GM20431 (cell line): ENCODE measurements at regions not wholly inside any gene's neighbourhood (a gene's known extent, or its start where the extent isn't known, plus 50 kb on each side); places are given as distances from the start of the nearest gene placed in this dataset.
"Not testable (repeated sequence)": the region's sequence is repeated elsewhere in the genome, so short reads cannot be mapped to it uniquely, and the experiment has no call there.

Experiments used
- in situ Hi-C: fragments of 300-500 bp; cut with MseI, MboI; formaldehyde crosslinking; loops from one replicate; pipeline ENCODE4 v1.15.0; 2020; ENCODE audit warnings: low sequenced_read_pairs; ENCODE audit not compliant: unreplicated experiment

DNA sequence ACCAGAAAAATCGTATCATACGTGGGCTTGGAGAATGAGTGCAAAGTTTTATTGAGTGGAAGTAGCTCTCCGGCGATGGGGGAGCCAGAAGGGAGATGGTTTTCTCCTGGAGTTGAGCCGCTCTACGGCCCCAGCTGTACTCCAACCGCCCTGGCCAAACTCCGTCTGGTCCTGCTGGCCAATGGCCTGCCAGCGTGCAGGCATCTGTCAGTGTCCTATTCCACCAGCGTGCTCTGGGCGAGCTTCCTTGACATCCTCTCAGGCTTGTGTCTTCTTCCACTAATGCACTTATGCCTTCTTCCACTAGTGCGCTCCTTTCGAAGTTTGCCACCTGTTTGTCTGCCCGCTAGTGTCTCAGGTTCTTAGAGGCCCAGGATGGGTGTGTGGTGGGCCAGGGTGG, 345.5 kb upstream of the CDH19 start:
- in situ Hi-C loops = no loop called here

DNA sequence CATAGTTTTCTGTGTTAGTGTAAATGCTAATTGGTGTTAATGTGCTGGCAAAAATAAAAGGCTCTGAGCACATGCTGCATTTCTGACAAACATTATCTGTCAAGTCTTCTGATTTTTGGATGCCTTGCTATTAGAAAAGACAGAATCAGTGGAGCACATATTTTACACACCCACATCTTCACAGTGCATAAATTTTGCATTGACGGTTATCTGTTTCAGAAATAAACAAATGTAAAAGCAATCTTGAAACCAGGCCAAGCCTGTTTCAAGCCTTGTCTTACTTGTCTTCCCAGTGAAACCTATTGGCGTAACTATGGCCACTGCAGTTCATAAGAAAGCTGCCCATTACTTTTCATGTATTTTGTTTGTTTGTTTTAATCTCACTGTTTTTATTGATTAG, 333.7 kb upstream of the CDH19 start:
- in situ Hi-C loops = no loop called here

DNA sequence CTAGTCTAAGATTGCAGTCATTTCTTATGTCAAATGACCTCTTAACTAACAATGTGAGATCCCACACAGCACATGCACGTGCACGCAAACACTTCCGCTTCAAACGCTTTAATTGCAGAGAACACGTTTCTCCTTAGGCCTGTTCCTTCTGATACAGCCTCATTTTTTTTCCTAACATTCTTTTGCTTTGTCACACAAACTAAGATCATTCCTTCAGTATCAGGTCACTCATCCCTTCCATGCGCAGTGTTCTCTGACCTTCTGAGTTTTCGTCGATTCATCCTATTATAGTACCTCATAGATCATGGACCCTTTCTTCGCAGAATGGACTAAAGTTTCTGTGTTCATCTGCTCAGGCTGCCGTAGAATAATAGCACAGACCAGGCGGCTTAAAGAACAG, 327.1 kb upstream of the CDH19 start:
- in situ Hi-C loops = no loop called here

DNA sequence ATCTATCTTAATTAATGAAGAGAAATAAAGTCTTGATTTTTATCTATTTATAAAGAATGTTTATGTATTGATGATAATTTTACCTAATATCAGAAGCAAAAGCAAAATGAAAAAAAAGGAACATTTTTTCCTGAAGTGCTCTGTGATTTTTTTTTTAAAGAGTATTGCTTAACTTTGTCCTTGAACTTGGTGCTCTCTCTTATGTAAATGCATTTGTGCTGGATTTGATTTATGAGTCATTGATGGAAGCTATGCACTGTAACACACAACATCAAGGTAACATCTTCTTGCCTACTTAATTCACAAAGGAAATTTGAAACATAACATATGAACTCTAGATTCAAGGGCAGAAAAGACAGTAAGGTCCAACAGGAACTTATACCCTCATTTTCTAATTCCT, 312.9 kb upstream of the CDH19 start:
- in situ Hi-C loops = no loop called here

DNA sequence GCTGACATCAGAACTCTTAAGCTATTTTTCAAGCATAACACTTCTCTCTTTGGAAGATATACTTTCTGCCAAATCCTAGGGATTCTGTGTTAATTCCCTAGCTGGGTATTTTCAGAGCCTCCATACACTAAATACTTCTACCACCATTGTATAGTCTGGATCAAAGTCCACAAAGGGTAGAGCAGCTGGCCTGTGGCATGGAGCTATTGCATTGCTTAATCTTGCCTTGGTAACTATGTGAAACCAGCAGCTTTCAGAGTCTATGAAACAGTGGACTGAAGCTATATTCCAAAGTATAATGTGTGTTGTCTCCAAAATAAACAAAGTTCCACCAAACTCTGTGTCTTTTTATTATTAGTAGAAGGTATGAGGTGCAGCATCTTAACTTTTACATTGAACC, 296.9 kb upstream of the CDH19 start:
- in situ Hi-C loops = no loop called here

DNA sequence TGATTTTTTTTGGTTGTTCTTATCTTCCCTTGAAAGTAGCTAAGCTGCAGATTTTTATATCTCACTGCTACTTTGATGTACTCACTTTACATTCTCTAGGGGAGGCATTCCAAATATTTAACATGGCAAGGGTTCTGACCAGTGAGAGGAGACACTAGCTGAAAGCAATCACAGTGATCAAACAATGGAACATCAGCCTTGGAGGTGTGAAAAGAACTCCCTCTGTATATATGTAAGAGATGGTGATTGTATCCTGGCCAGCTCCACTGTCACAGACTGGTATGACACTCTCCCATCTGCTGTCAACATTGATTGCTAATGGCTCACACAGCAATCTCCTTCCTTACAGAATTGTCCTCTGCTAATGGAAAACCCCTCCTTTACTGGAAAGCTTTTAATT, 291.7 kb upstream of the CDH19 start:
- in situ Hi-C loops = no loop called here

DNA sequence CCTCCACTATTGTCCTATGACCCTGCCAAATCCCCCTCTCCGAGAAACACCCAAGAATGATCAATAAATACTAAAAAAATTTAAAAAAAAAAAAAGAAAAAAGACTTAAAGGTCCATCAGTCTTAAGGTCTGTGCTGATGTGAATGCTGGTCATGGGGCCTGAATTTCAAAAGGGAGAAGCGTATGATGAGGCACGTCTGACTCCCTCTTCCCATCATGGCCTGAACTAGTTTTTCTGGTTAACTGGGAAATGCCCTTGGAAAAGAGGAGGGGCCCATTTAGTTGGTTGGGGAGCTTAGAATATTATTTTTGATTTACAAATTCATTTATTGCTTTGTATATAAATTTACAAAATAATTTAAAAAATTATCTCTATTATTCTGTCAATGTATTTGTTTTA, 291.0 kb upstream of the CDH19 start:
- in situ Hi-C loops = no loop called here

DNA sequence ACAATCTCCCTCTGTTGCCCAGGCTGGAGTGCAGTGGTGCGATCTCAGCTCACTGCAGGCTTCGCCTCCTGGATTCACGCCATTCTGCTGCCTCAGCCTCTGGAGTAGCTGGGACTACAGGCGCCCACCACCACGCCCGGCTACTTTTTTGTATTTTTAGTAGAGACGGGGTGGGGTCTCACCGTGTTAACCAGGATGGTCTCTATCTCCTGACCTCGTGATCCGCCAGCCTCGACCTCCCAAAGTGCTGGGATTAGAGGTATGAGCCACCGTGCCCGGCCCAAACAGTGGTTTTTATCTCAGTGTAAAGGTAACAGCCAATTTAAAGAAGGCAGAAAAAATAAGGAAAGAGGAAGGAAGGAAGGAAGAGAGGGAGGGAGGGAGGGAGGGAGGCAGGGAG, 288.5 kb upstream of the CDH19 start:
- in situ Hi-C loops = not testable (repeated sequence)

DNA sequence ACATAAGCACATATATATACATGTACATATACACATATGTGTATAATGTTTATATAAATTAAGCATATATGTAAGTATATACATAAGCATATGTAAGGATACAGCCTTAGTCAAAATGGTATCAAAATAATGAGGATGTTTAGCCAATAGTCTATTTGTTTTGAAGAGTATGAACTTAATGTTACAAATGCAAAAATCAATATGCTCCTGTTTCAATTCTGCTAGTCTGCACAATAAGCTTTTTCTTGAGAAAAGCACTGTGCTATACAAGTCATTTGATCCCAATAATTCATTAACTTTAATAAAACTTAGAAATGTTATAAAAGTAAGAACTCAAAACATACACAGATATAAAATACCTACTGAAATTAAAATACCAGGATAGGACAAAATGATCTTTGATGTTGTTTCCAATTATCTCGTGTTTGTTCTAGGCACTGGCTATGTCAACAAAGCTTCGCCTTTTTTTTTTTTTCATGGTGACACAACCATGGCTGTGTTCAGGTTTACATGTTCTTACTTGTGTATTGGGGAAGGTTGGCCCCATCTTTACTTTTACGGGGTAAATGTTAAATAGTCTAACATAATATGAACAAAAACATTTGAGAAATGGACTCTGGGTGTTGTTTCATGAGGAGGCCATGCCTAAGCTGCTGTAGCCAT, 271.1 kb upstream of the CDH19 start:
- in situ Hi-C loops = no loop called here

DNA sequence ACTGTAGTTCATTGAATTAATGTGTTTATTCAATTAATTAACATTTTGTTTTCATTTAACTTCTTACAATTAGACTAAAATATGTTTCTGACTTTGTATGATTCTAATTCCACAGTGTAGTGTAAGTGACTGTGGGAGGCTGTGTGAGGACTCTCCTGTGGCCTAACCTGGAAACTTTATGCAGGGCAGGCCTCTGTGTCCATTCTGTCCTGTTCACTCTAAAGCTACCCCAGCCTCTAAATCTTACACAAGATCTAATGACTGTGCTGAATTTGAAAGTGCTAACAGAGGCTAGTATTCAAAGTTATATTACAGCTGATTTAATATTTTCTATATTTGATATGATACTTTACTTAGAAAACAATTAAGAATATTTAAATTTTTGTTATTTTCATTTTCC, 270.5 kb upstream of the CDH19 start:
- in situ Hi-C loops = no loop called here

DNA sequence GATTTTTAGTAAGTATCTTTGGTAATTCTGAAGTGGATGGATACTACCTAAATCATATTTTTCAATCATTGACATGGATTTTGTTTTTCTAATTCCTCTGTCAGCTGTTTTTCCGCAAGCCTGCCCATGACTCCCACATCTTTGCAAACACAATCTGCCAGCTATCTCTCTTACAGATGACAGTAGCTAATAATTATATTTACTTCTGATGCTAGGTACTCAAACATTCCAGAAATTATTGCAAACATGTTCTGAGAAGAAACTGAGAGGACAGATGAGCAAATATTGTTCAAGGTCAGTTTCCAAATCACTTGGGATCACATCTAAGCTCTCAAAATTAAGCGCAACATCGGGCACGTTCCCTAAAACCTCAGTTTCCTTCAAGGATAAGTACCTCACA, 270.0 kb upstream of the CDH19 start:
- in situ Hi-C loops = no loop called here

DNA sequence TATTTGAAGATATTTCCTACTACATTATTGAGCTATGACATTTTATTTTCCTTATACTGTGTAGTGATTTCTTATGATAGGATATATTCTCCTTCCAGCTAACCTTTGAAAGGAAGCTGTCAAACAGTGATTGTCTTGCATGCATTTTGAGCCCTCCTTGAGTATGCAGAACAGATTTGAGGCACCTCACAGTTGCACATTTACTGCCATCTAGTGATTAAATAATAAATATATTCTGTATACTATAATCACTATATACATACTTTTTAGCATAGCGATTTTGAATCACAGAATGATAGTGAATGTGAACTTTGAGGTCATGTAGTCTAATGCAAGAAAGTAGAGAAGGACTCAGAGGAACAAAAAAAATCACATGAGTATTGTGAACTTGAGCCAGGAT, 268.4 kb upstream of the CDH19 start:
- in situ Hi-C loops = no loop called here

DNA sequence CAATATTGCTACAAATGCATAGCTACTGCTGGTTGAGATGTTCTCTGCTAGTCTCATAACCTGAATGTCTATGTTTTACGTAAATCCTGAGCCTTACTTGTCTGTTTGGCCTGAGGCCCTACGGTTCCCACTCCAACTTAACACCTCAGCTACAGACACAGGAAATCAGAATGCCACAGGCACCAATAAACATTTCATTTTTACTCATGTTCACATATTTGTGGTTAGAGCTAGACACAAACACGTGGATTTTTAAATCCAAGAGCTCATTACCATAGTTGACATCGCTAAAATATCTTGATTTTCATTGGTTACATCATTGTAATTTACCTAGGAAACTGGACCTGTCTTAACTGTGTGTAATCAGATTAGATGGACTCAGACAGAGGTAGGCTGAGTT, 263.8 kb upstream of the CDH19 start:
- in situ Hi-C loops = no loop called here

DNA sequence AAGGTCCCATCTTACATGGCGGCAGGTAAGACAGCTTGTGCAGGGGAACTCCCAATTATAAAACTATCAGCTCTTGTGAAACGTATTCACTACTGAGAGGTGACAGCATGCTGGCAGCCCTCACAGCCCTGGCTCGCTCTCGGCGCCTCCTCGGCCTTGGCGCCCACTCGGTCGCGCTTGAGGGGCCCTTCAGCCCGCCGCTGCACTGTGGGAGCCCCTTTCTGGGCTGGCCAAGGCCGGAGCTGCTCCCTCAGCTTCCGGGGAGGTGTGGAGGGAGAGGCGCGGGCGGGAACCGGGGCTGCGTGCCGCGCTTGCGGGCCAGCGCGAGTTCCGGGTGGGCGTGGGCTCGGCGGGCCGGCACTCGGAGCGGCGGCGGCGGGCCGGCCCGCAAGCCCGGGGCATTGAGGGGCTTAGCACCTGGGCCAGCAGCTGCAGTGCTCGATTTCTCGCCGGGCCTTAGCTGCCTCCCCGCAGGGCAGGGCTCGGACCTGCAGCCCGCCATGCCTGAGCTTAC, 262.6 kb upstream of the CDH19 start:
- in situ Hi-C loops = not testable (repeated sequence)

DNA sequence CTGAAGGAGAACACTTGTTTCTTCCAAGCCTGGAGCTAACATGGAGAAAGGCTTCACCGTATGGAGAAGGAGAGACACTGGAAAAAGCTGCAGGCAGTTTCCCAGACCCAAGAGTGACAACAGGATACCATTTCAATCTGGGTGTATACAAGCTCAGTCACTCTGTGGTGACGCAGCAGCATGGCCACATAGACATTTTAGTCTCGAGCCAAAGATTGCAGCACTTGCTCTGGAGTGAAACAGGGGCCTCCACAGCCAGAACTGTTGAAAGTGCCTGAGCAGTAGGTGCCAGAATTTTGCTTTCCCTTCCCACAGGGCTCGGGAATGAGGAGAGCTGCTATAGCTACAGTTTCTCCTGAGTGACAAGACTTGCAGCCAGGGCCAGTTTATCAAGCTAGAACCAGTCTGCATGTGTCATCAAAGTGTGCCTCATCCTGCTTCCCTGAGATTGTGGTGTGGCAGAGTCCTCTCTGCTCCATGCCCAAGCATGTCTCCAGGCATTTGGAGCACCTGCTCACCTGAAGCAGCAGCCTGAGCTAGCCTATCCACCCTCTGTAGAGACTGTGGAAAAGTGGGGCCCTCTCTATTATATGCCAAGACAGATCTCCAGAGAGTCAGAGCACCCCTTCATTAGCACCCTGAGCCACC, 234.6 kb upstream of the CDH19 start:
- in situ Hi-C loops = no loop called here

DNA sequence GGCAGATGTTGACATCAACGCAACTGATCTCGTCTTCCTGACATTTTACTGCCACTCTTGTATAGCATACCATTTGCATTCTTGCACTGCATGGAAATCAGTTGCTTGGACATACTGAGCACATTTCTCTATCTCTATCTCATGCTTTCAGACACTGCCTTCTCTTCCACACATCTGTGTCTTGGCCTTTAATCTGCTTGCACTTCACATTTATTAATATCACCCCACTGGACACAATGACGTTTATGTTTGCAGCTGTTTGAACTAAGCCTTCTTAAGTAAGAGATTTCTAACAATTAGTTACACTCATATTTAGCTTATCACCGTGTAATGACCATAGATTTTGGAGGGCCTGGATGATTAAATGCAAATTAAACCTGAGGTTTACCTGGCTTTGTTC, 229.8 kb upstream of the CDH19 start:
- in situ Hi-C loops = no loop called here

DNA sequence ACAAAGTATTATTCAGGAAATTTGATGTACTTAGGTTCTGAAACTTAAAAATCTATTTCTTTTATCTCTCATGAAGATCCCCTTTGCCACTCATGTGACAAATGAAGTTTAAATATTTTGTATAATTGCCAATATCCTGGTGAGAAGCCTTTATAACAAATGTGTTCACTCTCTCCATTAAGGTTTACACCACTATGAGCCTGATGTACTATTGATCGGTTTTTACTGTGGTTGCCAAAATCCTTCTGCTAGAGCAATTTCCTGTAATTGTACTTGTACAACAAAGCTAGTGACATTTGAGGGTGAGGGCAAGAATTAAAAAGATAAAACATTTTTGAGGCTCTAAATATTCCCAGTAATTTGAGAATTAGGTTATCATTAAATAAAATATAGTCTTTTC, 222.3 kb upstream of the CDH19 start:
- in situ Hi-C loops = no loop called here

DNA sequence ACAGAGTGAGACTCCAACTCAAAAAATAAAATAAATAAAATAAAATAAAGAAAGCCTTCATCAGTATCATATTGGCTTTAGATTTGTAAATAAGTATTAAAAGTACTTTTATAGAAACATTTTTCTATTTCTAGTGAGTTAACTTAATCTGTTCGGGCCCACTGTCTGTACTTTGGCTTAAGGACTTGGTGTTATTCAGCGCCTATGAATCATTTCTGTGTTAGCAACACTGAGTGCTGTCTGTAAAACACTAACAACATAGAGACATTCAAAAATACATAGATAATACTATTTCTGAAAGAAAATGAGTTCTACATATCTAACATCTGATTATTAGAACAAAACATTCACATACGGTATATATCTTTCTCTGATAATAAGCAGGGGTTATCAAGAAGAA, 221.5 kb upstream of the CDH19 start:
- in situ Hi-C loops = no loop called here

DNA sequence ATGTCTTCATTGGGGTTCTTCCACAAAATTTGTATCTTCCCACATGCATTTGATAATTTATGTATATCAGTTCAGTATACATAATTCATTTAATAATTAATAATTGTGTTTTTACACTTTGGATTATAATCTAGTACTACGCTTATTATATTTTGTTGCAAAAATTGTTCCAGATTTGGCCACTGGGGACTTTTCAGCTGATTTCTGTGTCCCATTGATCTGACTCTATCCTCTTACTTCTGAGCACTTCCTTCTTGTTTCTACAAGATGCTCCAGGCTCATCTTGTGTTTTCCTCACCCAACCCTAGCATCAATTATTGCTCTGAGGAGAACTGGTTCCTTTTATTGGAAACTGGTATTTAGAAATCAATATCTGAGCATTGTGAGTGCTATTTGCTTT, 215.3 kb upstream of the CDH19 start:
- in situ Hi-C loops = no loop called here

DNA sequence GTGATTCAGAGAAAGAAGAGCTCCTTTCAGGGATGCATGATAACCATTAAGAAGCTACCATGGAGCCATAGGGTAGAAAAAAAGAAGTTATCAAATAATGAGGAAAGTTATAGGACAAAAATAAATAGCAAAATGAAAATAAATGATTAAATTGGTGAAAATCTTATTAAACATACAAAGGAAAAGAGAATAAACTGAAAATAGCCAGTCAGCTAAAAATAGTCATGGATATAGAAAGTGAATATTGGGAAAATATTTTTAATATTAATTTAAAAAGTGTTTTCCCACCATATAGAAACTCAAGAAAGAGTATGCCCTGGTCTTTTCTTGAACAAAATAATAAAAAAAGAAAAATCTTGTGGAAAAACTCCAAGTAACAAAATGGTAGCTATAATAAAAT, 209.2 kb upstream of the CDH19 start:
- in situ Hi-C loops = no loop called here

DNA sequence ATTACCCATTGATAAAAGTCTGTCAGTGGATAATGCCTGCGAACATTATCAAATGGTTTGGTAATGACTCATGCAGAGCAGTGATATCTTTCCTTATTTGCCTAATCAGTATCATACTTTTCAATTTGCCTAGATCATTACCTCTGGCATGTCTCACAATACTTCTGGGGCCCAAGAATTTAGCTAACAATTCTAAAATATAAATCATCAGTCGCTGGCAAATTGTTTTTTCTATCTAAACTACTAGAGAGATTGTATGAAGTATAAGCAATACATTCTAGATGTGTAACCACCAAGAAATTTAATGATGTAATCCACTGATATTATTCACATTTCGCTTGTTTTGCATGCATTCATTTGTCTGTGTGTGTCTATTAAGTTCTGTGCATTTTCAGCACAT, 191.2 kb upstream of the CDH19 start:
- in situ Hi-C loops = no loop called here

DNA sequence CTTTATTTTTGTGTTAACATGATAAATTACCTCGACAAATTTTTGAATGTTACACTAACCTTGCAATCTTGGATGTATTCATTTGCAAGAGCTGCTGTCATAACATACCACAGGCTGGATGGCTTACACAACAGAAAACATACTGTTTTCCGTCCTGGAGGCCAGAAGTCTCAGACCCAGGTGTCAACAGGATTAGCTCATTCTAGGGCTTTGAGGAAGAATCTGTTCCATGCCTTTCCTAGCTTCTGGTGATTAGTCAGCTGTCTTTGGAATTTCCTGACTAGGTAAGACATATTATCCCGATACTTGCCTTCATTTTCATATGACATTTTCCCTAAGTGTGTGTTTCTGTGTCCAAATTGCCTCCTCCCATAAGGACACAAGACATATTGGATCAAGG, 188.6 kb upstream of the CDH19 start:
- in situ Hi-C loops = no loop called here
